GM18909 (cell line): ENCODE measurements at regions not wholly inside any gene's neighbourhood (a gene's known extent, or its start where the extent isn't known, plus 50 kb on each side); places are given as distances from the start of the nearest gene placed in this dataset.
"Not testable (repeated sequence)": the region's sequence is repeated elsewhere in the genome, so short reads cannot be mapped to it uniquely, and the experiment has no call there.

ENCODE experiments used
- ATAC-seq: cut with Tn5 transposase; IDR thresholded peaks from one replicate; pipeline ENCODE4 v1.9.1; 2021; ENCODE audit warnings: mild to moderate bottlenecking; ENCODE audit not compliant: unreplicated experiment, poor library complexity

GRCh38 chr6:170008294-170008785, 256.9 kb downstream of the ERMARD start:
- no peak for ATAC-seq

DNA sequence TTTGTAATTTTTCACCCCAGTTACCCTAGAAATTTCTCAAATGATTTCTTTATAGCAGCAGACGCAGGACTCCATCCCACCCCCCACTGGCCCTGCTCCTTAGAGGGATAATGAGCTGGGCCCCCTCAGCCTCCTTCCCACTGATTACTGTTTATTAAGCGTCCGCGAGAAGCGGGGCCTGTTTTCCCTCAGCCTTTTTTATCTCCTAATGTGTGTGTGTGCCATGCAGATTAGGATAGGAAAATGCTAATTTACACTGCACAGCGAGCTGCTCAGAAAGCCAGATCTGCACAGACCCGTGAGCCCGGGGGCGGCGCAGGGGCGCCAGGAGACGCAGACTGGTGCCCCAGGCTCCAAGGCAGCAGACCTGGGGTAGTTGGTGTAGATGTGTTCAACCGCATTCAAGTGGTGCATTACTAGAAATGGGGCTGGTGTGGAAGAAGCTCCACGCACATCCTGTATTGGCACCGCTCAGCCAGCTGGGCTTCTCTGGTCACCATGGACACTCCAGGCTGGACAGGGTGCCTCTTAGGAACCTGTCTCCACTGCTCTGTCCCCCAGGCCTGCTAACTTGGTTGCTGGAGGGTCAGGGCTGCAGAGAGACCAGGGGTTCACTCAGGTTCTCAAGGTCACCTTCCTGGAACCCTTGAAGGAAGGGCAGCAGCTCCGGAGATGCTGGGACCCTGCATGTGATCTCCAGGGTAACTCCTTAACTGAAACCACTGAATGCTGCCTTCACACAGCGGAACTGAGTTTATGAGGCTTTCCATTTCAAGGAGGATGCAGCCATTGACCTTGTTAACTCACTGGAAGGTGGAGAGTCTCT, 256.3 kb downstream of the ERMARD start:
- ATAC-seq, result no peak

- no peak for ATAC-seq
Measured at GRCh38 chr6:170006900-170007467, 255.6 kb downstream of the ERMARD start.

GRCh38 chr6:170006071-170006899, 254.9 kb downstream of the ERMARD start:
- ATAC-seq, result no peak

- no peak for ATAC-seq
Measured at GRCh38 chr6:170005665-170006064, 254.2 kb downstream of the ERMARD start.

GRCh38 chr6:170004585-170005210, 253.3 kb downstream of the ERMARD start:
- ATAC-seq, result no peak

- no peak for ATAC-seq
Measured at GRCh38 chr6:170003451-170004160, 252.2 kb downstream of the ERMARD start.

DNA sequence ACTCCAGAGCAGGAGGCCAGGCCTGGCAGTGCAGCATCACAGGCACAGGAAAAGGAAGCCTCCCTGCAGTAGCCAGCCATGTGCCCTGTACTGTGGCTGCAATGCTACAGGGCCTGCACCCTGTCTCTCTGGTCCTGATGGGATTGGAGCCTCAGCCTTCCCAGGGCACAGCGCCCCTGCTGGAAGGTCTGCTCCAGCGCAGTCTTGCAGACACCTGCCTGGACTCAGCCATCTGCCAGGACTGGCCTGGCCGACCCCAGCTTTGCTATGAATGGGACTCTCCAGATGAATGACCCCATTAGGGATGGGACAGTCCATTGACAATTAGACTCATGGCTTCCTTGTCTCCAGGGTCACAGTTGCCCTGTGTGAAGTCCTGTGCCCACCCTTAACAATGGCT, 251.6 kb downstream of the ERMARD start:
- no peak for ATAC-seq

GRCh38 chr6:170001782-170002181, 250.4 kb downstream of the ERMARD start:
- not testable (repeated sequence) for ATAC-seq

- ATAC-seq, result no peak
Measured at GRCh38 chr6:170000071-170000843, 248.8 kb downstream of the ERMARD start.

- ATAC-seq, result no peak
Measured at GRCh38 chr6:169999367-169999766, 247.9 kb downstream of the ERMARD start.

DNA sequence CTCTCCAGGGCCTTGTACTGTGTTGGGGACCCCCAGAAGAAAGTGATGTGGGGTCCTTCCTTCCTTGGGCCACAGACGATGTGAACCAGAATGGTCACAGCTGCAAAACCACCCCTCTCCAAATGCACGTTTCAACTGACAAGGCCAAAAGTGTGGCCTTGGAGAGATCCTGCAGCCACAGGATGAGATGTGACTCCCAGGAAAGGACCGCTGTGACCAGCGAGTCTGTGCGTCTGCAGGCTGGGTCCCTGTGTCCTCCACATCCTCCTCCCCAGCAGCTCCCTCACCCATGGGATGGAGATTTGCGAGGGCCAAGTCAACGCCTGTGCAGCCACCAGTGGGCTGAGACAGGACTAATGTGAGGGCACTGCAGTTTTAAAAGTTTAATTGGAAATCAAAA, 247.0 kb downstream of the ERMARD start:
- ATAC-seq, result no peak

GRCh38 chr6:169997930-169998218, 246.5 kb downstream of the ERMARD start:
- ATAC-seq, result no peak

DNA sequence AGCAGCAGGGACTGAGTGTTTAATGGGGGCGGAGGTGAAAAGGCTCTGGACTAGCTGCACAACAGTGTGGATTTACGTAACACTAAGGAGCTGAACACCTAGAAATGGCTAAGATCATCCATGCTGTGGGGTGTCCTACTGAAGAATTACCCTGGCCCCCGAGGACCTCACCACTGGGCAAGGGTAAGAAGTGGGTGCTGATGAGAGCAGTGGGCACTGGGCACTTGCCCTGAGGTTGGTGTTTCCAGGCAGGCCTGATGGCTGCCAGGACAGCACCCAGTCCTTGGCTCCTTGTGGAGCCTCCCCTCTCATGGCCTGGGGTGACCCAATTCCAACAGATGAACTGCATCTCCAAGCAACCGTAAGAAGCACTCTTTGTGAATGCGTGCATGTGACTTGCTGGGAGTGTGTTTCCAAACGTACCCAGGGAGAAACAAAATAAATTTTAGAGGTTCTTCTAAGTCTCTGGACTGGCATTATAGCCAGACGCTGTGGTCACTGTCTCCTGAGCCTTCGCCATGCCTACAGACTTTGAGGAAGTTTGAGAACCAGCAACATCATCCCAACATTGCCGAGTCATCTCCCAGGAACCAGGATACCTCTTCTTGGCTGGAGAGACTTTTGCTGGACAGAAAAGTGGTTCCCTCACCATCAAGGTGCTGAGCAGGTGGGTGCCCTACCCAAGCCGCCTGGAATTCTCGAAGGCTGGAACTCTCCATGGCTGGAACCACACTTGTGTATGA, 245.9 kb downstream of the ERMARD start:
- ATAC-seq, result no peak

DNA sequence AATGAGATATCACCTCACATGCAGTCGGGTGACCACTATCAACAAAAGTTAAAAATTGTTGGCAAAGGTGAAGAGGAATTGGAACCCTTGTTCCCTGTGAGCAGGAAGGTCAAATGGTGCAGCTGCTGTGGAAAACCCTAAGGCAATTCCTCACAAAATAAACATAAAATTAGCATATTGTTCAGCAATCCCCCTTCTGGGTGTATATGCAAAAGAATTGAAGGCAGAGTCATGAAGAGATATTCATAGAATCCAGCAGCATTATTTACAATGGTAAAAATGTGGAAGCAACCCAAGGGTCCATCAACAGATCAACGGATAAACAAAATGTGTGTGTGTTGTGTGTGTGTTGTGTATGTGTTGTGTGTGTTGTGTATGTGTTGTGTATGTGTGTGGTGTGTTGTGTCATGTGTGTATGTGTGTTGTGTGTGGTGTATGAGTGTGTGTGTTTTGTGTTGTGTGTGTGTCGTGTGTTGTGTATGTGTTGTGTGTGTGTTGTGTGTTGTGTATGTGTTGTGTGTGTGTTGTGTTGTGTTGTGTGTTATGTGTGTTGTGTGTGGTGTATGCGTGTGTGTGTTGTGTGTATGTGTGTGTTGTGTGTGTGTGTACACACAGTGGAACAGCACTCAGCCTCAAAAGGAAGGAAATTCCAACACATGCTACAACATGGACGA, 245.1 kb downstream of the ERMARD start:
- no peak for ATAC-seq

- no peak for ATAC-seq
Measured at GRCh38 chr6:169994739-169995138, 243.3 kb downstream of the ERMARD start.

GRCh38 chr6:169993861-169994481, 242.5 kb downstream of the ERMARD start:
- no peak for ATAC-seq

DNA sequence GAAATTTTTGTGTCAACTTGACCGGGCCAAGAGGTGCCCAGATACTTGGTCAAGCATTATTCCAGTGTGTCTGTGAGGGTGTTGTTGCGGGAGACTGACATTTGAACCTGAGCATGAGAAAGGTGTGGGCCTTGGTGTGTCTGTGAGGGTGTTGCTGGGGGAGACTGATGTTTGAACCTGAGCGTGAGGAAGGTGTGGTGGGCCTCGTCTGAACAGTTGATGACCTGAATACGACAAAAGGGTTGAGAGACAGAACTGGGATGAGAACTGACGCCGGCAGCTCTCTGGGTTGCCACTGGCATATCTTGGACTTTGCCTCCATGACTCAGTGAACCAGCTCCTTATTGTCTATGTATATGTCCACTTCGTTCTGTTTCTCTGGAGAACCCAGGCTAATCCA, 240.5 kb downstream of the ERMARD start:
- no peak for ATAC-seq
